H9 (cell line): ENCODE measurements at regions not wholly inside any gene's neighbourhood (a gene's known extent, or its start where the extent isn't known, plus 50 kb on each side); places are given as distances from the start of the nearest gene placed in this dataset.

Source experiments
- DNase-seq: peaks from one replicate; pipeline ENCODE4 v3.0.0-alpha.2; 2017
- H2AFZ ChIP-seq: one replicate; pipeline ENCODE4 v1.6.1; 2013; ENCODE audit warnings: mild to moderate bottlenecking, low read length, control low read depth, moderate library complexity
- H2AK5ac ChIP-seq: 2 replicates; pipeline ENCODE4 v1.6.1; 2013; ENCODE audit warnings: low read length, control low read depth, mixed read lengths; ENCODE audit not compliant: insufficient read length
- H2BK120ac ChIP-seq: one replicate; pipeline ENCODE4 v1.6.1; 2013; ENCODE audit warnings: low read depth, mild to moderate bottlenecking, low read length, control low read depth, inconsistent platforms; ENCODE audit not compliant: poor library complexity, severe bottlenecking
- H2BK12ac ChIP-seq: 2 replicates; pipeline ENCODE4 v1.6.1; 2013; ENCODE audit warnings: low read length, control low read depth, mixed read lengths, low read depth; ENCODE audit not compliant: insufficient read length
- H2BK15ac ChIP-seq: 2 replicates; pipeline ENCODE4 v1.6.1; 2013; ENCODE audit warnings: low read depth, low read length, control low read depth
- H2BK20ac ChIP-seq: one replicate; pipeline ENCODE4 v1.6.1; 2013; ENCODE audit warnings: low read depth, mild to moderate bottlenecking, low read length, control low read depth, inconsistent platforms; ENCODE audit not compliant: poor library complexity, severe bottlenecking
- H2BK5ac ChIP-seq: 2 replicates; pipeline ENCODE4 v1.6.1; 2013; ENCODE audit warnings: low read length, control low read depth, mixed read lengths; ENCODE audit not compliant: insufficient read length
- H3K14ac ChIP-seq: 2 replicates; pipeline ENCODE4 v1.6.1; 2013; ENCODE audit warnings: low read length, control low read depth; ENCODE audit not compliant: insufficient read depth
- H3K18ac ChIP-seq: 2 replicates; pipeline ENCODE4 v1.6.1; 2013; ENCODE audit warnings: low read depth, mild to moderate bottlenecking, mixed read lengths, low read length, control low read depth; ENCODE audit not compliant: insufficient read length
- H3K23ac ChIP-seq: 2 replicates; pipeline ENCODE4 v1.6.1; 2013; ENCODE audit warnings: low read length, control low read depth, mixed read lengths, low read depth; ENCODE audit not compliant: insufficient read length
- H3K23me2 ChIP-seq: 2 replicates; pipeline ENCODE4 v1.6.1; 2013; ENCODE audit warnings: low read depth, mild to moderate bottlenecking, mixed read lengths, low read length, control low read depth; ENCODE audit not compliant: insufficient read length, poor library complexity, severe bottlenecking
- H3K27ac ChIP-seq: 2 replicates; pipeline ENCODE4 v1.5.1; 2013; ENCODE audit warnings: low read length, control low read depth, mixed read lengths, low read depth; ENCODE audit not compliant: insufficient read length
- H3K27me3 ChIP-seq: 2 replicates; pipeline ENCODE4 v1.6.1; 2013; ENCODE audit warnings: low read length, control low read depth, inconsistent platforms; ENCODE audit not compliant: insufficient read depth
- H3K4ac ChIP-seq: 2 replicates; pipeline ENCODE4 v1.6.1; 2013; ENCODE audit warnings: low read depth, mild to moderate bottlenecking, control low read depth, inconsistent platforms, low read length, moderate library complexity
- H3K4me1 ChIP-seq: 2 replicates; pipeline ENCODE4 v1.6.1; 2013; ENCODE audit warnings: low read length, control low read depth, inconsistent platforms; ENCODE audit not compliant: insufficient read depth
- H3K4me2 ChIP-seq: 2 replicates; pipeline ENCODE4 v1.6.1; 2013; ENCODE audit warnings: low read length, control low read depth, mixed read lengths; ENCODE audit not compliant: insufficient read length, insufficient read depth
- H3K56ac ChIP-seq: 2 replicates; pipeline ENCODE4 v1.6.1; 2013; ENCODE audit warnings: low read depth, mild to moderate bottlenecking, mixed read lengths, low read length, control low read depth; ENCODE audit not compliant: insufficient read length
- H3K79me1 ChIP-seq: 2 replicates; pipeline ENCODE4 v1.6.1; 2013; ENCODE audit warnings: low read depth, mild to moderate bottlenecking, moderate library complexity, low read length, control low read depth, inconsistent platforms; ENCODE audit not compliant: insufficient read depth, poor library complexity, severe bottlenecking
- H3K79me2 ChIP-seq: 2 replicates; pipeline ENCODE4 v1.6.1; 2013; ENCODE audit warnings: low read length, control low read depth, inconsistent platforms; ENCODE audit not compliant: insufficient read depth
- H3K9ac ChIP-seq: 2 replicates; pipeline ENCODE4 v1.6.1; 2013; ENCODE audit warnings: low read length, control low read depth, mixed read lengths; ENCODE audit not compliant: insufficient read length; ENCODE audit errors: extremely low read depth
- H3K9me3 ChIP-seq: one replicate; pipeline ENCODE4 v1.6.1; 2013; ENCODE audit warnings: low read depth, low read length, inconsistent platforms; ENCODE audit not compliant: control insufficient read depth
- H3T11ph ChIP-seq: one replicate; pipeline ENCODE4 v1.6.1; 2013; ENCODE audit warnings: mild to moderate bottlenecking, low read length, control low read depth, inconsistent platforms
- H4K20me1 ChIP-seq: one replicate; pipeline ENCODE4 v1.6.1; 2013; ENCODE audit not compliant: control insufficient read depth, insufficient read length, insufficient read depth
- H4K5ac ChIP-seq: 2 replicates; pipeline ENCODE4 v1.6.1; 2013; ENCODE audit warnings: low read depth, mild to moderate bottlenecking, mixed read lengths, low read length, control low read depth; ENCODE audit not compliant: insufficient read length
- H4K8ac ChIP-seq: replicated peaks from 2 replicates; pipeline ENCODE4 v1.6.1; 2013; ENCODE audit warnings: low read length, control low read depth, mixed read lengths, low read depth; ENCODE audit not compliant: insufficient read length
- H4K91ac ChIP-seq: 2 replicates; pipeline ENCODE4 v1.6.1; 2013; ENCODE audit warnings: low read depth, mild to moderate bottlenecking, moderate library complexity, mixed read lengths, low read length, control low read depth; ENCODE audit not compliant: insufficient read length
- H3K27ac Mint-ChIP-seq, 3 experiments: 2 replicates in 2 of 3; 3 replicates in 1 of 3; pipeline ENCODE4 v1.8.0; 2020 to 2021; ENCODE audit warnings: mixed read lengths in 3 of 3, mild to moderate bottlenecking in 1 of 3, moderate library complexity in 1 of 3
- H3K27me3 Mint-ChIP-seq: 2 replicates; pipeline ENCODE4 v1.8.0; 2021; ENCODE audit warnings: low read depth, mild to moderate bottlenecking, moderate library complexity, mixed read lengths
- H3K36me3 Mint-ChIP-seq, 3 experiments: 2 replicates in 2 of 3; 3 replicates in 1 of 3; pipeline ENCODE4 v1.8.0; 2020 to 2021; ENCODE audit warnings: low read depth in 3 of 3, mixed read lengths in 3 of 3; ENCODE audit not compliant: insufficient read depth in 1 of 3
- H3K4me1 Mint-ChIP-seq, 2 experiments: 2 replicates each; pipeline ENCODE4 v1.8.0; 2020; ENCODE audit warnings: mixed read lengths in 2 of 2
- H3K4me3 Mint-ChIP-seq, 2 experiments: 2 replicates in 1 of 2; 3 replicates in 1 of 2; pipeline ENCODE4 v1.8.0; 2020 to 2021; ENCODE audit warnings: mild to moderate bottlenecking in 2 of 2, mixed read lengths in 2 of 2, moderate library complexity in 1 of 2
- H3K9me3 Mint-ChIP-seq, 2 experiments: 2 replicates in 1 of 2; 3 replicates in 1 of 2; pipeline ENCODE4 v1.8.0; 2020; ENCODE audit warnings: mild to moderate bottlenecking in 2 of 2, mixed read lengths in 2 of 2, moderate library complexity in 1 of 2
- CTCF ChIP-seq: fragments of 200-600 bp; sonication (generic); conservative IDR thresholded peaks from 3 replicates; pipeline ENCODE4 v1.8.0; 2021; ENCODE audit warnings: antibody characterized with exemption, mild to moderate bottlenecking
- WGBS: extraction: QIAGEN DNeasy Blood & Tissue Kit; methylation state at CpG from one replicate; pipeline ENCODE4 v1.1.7; 2013; ENCODE audit warnings: missing lambda C conversion rate, low lambda C conversion rate, mixed read lengths; ENCODE audit not compliant: insufficient read length; ENCODE audit errors: extremely low coverage; 5-methylcytosine and 5-hydroxymethylcytosine counted together

- H3K27ac Mint-ChIP-seq: no peak overlapping the region; a peak in 1 of 7 replicates
- no peak overlapping the region for H2BK12ac ChIP-seq
- H3T11ph ChIP-seq: no peak overlapping the region
- no peak overlapping the region for H2BK120ac ChIP-seq
- no peaks in the 10 kb centered on the region for H3K9me3 Mint-ChIP-seq
- no peak overlapping the region for H4K8ac ChIP-seq
- H3K79me2 ChIP-seq: no peaks in the 10 kb centered on the region
- WGBS: no CpG with 5 or more reads among the region's 8 CpGs
- TF ChIP-seq CTCF: no peak
- no peak overlapping the region for H4K91ac ChIP-seq
- DNase-seq: no peak
- peaks cover 13 to 34% of the 10 kb centered on the region in 2 experiments for H3K4me1 Mint-ChIP-seq
- H3K79me1 ChIP-seq: no peaks in the 10 kb centered on the region
- H3K23me2 ChIP-seq: no peaks in the 10 kb centered on the region
- no peak overlapping the region for H2BK15ac ChIP-seq
- no peak overlapping the region for H3K4me3 Mint-ChIP-seq
- H3K36me3 Mint-ChIP-seq: no peaks in the 10 kb centered on the region; a peak in 1 of 7 replicates
- H4K5ac ChIP-seq: no peak overlapping the region
- no peak overlapping the region for H3K14ac ChIP-seq
- H3K4me1 ChIP-seq: no peaks in the 10 kb centered on the region; the same call in 1 of the 2 replicates
- H2AK5ac ChIP-seq: no peak overlapping the region
- no peak overlapping the region for H3K4me2 ChIP-seq
- H3K4ac ChIP-seq: no peak overlapping the region
- no peak overlapping the region for H2BK20ac ChIP-seq
- no peak overlapping the region for H3K9ac ChIP-seq
- no peak overlapping the region for H2AFZ ChIP-seq
- H3K18ac ChIP-seq: no peak overlapping the region
- no peak overlapping the region for H2BK5ac ChIP-seq
- no peaks in the 10 kb centered on the region; the same call in 1 of the 2 replicates for H3K27me3 Mint-ChIP-seq
- H3K23ac ChIP-seq: no peak overlapping the region
- no peaks in the 10 kb centered on the region for H3K9me3 ChIP-seq
- no peak overlapping the region for H3K27ac ChIP-seq
- no peaks in the 10 kb centered on the region for H3K27me3 ChIP-seq
- H4K20me1 ChIP-seq: no peaks in the 10 kb centered on the region
- no peak overlapping the region for H3K56ac ChIP-seq
These were observed 385.2 kb downstream of the TNS1 start for GRCh38 chr2:217617616-217618022.
